ENCODE measurements at regions not wholly inside any gene's neighbourhood (a gene's known extent, or its start where the extent isn't known, plus 50 kb on each side); places are given as distances from the start of the nearest gene placed in this dataset.
"Not testable (repeated sequence)": the region's sequence is repeated elsewhere in the genome, so short reads cannot be mapped to it uniquely, and the experiment has no call there.

DNA sequence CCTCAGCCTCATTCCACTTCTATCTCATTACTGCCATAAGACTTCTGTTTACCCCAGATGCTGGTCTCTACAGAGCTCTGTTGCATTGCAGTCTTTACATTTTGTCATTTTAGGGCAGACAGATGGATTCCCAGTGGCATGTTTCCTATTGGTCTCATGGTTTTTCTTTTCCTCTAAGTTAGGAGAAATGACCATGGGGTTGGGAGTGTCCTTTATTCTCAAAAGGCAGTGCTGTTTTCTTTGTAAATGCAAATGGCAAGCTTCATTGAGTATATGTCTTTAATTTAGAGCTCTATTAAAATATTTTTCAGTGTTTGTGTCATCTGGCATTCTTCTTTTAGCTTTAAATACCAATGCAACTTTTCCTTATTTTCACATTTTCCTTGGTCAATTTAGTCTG is 57.0 kb downstream of the MSTN start:
- Histone ChIP-seq H3K27me3 (ENCODE audit: insufficient read depth, low read length) (no peaks in the 10 kb centered on the region), H3K79me2 (ENCODE audit: insufficient read depth, low read length) (no peaks in the 10 kb centered on the region), H3K9me3 (ENCODE audit: low read depth, low read length) (no peaks in the 10 kb centered on the region), H3K4me1 (ENCODE audit: insufficient read depth, low read length) (no peaks in the 10 kb centered on the region), H2AFZ (ENCODE audit: low read length) (no peak overlapping the region), H4K20me1 (ENCODE audit: insufficient read depth, low read length) (no peaks in the 10 kb centered on the region), H3K36me3 (ENCODE audit: insufficient read depth, low read length) (no peaks in the 10 kb centered on the region), H3K27ac (ENCODE audit: low read depth, low read length) (no peak overlapping the region), H3K4me3 (ENCODE audit: insufficient read depth, low read length) (no peak overlapping the region), H3K4me2 (ENCODE audit: insufficient read depth, low read length) (no peak overlapping the region)
- TF ChIP-seq, protein P1, sequence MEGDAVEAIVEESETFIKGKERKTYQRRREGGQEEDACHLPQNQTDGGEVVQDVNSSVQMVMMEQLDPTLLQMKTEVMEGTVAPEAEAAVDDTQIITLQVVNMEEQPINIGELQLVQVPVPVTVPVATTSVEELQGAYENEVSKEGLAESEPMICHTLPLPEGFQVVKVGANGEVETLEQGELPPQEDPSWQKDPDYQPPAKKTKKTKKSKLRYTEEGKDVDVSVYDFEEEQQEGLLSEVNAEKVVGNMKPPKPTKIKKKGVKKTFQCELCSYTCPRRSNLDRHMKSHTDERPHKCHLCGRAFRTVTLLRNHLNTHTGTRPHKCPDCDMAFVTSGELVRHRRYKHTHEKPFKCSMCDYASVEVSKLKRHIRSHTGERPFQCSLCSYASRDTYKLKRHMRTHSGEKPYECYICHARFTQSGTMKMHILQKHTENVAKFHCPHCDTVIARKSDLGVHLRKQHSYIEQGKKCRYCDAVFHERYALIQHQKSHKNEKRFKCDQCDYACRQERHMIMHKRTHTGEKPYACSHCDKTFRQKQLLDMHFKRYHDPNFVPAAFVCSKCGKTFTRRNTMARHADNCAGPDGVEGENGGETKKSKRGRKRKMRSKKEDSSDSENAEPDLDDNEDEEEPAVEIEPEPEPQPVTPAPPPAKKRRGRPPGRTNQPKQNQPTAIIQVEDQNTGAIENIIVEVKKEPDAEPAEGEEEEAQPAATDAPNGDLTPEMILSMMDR (IDR thresholded peaks at IDR 0.05; ENCODE audit: extremely low read depth, low read depth, low read length) = no peak
- no peak for DNase-seq (ENCODE audit: insufficient read length, low spot score, missing footprints)

DNA sequence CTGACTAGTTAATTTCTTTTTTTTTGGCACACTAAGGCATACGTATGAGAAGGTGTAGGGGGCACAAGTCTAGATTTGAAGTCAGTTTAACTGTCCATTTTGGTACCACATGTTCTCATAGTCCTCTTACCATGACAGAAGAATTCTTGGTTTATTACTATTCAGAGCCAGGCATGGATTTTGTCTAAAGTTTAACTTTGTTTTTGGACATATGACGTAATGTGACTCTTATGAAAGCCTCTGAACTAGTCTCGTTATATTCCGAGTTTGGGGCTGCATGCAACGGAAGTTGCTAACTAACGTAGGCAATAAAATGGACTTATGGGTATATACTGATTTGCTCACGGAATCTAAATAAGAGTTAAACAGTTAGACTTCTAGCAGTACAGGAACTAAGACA is 62.9 kb downstream of the MSTN start:
- Histone ChIP-seq H3K79me2 (ENCODE audit: insufficient read depth, low read length) (no peaks in the 10 kb centered on the region), H2AFZ (ENCODE audit: low read length) (no peak overlapping the region), H4K20me1 (ENCODE audit: insufficient read depth, low read length) (no peaks in the 10 kb centered on the region), H3K27ac (ENCODE audit: low read depth, low read length) (no peak overlapping the region), H3K4me3 (ENCODE audit: insufficient read depth, low read length) (no peak overlapping the region), H3K4me1 (ENCODE audit: insufficient read depth, low read length) (no peaks in the 10 kb centered on the region), H3K9me3 (ENCODE audit: low read depth, low read length) (peaks cover 2% of the 10 kb centered on the region), H3K36me3 (ENCODE audit: insufficient read depth, low read length) (no peaks in the 10 kb centered on the region), H3K4me2 (ENCODE audit: insufficient read depth, low read length) (no peak overlapping the region), H3K27me3 (ENCODE audit: insufficient read depth, low read length) (no peaks in the 10 kb centered on the region)
- TF ChIP-seq, protein P1 (IDR thresholded peaks at IDR 0.05; ENCODE audit: extremely low read depth, low read depth, low read length) = no peak
- no peak for DNase-seq (ENCODE audit: insufficient read length, low spot score, missing footprints)

DNA sequence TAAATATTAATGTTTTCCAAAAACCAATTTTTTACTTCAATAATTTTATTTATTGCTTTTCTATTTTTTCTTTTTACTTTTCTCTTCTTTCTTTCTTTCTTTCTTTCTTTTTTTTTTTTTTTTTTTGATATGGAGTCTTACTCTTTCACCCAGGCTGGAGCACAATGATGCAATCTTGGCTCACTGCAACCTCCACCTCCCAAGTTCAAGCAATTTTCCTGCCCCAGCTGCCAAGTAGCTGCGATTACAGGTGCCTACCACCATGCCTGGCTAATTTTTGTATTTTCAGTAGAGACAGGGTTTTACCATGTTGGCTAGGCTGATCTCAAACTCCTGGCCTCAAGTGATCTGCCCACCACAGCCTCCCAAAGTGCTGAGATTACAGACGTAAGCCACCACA is 63.9 kb downstream of the MSTN start:
- not testable (repeated sequence) for H3K4me3 ChIP-seq (ENCODE audit: insufficient read depth, low read length); H3K27me3 ChIP-seq (ENCODE audit: insufficient read depth, low read length); H2AFZ ChIP-seq (ENCODE audit: low read length); H3K79me2 ChIP-seq (ENCODE audit: insufficient read depth, low read length); DNase-seq (ENCODE audit: insufficient read length, low spot score, missing footprints); H3K27ac ChIP-seq (ENCODE audit: low read depth, low read length); H3K4me1 ChIP-seq (ENCODE audit: insufficient read depth, low read length); H3K4me2 ChIP-seq (ENCODE audit: insufficient read depth, low read length); H3K9me3 ChIP-seq (ENCODE audit: low read depth, low read length); H3K36me3 ChIP-seq (ENCODE audit: insufficient read depth, low read length); H4K20me1 ChIP-seq (ENCODE audit: insufficient read depth, low read length)

DNA sequence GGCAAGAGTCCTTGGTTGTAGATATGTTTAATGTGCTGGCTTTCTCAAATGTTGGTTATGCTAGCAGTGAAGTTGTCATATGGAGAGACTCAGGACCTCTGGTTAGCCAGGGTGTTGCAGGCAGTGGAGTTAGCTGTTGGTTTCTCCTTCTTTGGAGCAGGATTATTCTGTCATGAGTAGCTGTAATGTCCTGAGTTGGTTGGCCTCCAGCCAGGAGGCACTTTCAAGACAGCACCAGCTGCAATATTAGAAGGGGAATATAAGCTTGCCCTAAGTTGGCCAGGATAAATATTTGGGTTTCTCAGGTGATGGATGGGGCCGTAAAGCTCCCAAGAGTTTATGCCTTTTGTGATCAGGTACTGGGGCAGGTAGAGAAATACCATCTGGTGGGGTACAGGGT is 65.5 kb downstream of the MSTN start:
- Histone ChIP-seq H3K9me3 (ENCODE audit: low read depth, low read length) (peaks cover 2% of the 10 kb centered on the region), H3K4me2 (ENCODE audit: insufficient read depth, low read length) (no peak overlapping the region), H3K79me2 (ENCODE audit: insufficient read depth, low read length) (no peaks in the 10 kb centered on the region), H3K36me3 (ENCODE audit: insufficient read depth, low read length) (no peaks in the 10 kb centered on the region), H3K27me3 (ENCODE audit: insufficient read depth, low read length) (no peaks in the 10 kb centered on the region), H3K4me1 (ENCODE audit: insufficient read depth, low read length) (no peaks in the 10 kb centered on the region), H4K20me1 (ENCODE audit: insufficient read depth, low read length) (no peaks in the 10 kb centered on the region), H2AFZ (ENCODE audit: low read length) (no peak overlapping the region), H3K27ac (ENCODE audit: low read depth, low read length) (no peak overlapping the region), H3K4me3 (ENCODE audit: insufficient read depth, low read length) (no peak overlapping the region)
- no peak for DNase-seq (ENCODE audit: insufficient read length, low spot score, missing footprints)
- TF ChIP-seq, protein P1 (IDR thresholded peaks at IDR 0.05; ENCODE audit: extremely low read depth, low read depth, low read length) = no peak

DNA sequence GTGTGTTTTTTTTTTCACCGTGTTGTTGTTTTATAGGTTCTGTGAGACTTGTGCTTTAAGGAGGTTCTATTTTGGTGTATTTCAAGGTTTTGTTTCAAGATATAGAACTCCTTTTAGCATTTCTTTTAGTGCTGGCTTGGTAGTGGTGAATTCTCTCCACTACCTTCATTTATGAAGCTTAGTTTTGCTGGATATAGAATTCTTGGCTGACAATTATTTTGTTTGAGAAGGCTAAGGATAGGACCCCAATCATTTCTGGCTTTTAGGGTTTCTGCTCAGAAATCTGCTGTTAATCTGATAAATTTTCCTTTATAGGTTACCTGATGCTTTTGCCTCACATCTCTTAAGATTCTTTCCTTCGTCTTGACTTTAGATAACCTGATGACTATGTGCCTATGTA is 66.8 kb downstream of the MSTN start:
- no peaks in the 10 kb centered on the region for H3K27me3 ChIP-seq (ENCODE audit: insufficient read depth, low read length)
- H3K9me3 ChIP-seq (ENCODE audit: low read depth, low read length) = peaks cover 2% of the 10 kb centered on the region

More for the DNA sequence above, 66.8 kb downstream of the MSTN start:
- Histone ChIP-seq H2AFZ (ENCODE audit: low read length) (no peak overlapping the region), H3K4me2 (ENCODE audit: insufficient read depth, low read length) (no peak overlapping the region), H3K4me3 (ENCODE audit: insufficient read depth, low read length) (no peak overlapping the region), H3K4me1 (ENCODE audit: insufficient read depth, low read length) (no peaks in the 10 kb centered on the region), H4K20me1 (ENCODE audit: insufficient read depth, low read length) (no peaks in the 10 kb centered on the region), H3K27ac (ENCODE audit: low read depth, low read length) (no peak overlapping the region), H3K79me2 (ENCODE audit: insufficient read depth, low read length) (no peaks in the 10 kb centered on the region), H3K36me3 (ENCODE audit: insufficient read depth, low read length) (no peaks in the 10 kb centered on the region)
- DNase-seq (ENCODE audit: insufficient read length, low spot score, missing footprints) = no peak
- TF ChIP-seq, protein P1 (IDR thresholded peaks at IDR 0.05; ENCODE audit: extremely low read depth, low read depth, low read length) = no peak
